ENCODE measurements at regions not wholly inside any gene's neighbourhood (a gene's known extent, or its start where the extent isn't known, plus 50 kb on each side); places are given as distances from the start of the nearest gene placed in this dataset.

DNA sequence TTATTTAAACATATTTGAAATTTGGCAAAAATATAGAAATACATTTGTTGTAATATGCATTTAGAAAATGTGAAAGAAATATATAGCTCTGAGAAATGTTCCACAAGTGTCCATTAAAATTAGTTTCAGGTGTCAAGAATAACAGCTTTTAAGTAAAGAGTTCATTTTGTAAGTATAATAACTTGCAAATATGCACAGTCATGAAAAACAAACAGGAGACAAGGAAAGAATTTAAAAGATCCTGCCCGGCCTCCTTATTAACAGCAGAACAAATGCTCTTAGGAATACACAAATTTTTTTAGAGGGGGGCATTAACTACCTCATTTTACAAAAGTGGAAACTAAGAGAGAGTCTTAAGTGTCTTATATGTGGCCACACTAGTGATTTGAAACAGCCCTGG is 77.7 kb upstream of the DBX2 start:
- H3K27me3 Mint-ChIP-seq (ENCODE audit: low read depth in 2 of 2): peaks cover 9 to 29% of the 10 kb centered on the region in 2 donors
- no peaks in the 10 kb centered on the region for H3K9me3 Mint-ChIP-seq
- H3K9me3 ChIP-seq (ENCODE audit: control insufficient read depth, insufficient read depth, low read length): no peaks in the 10 kb centered on the region
- no peaks in the 10 kb centered on the region for H3K36me3 ChIP-seq (ENCODE audit: control insufficient read depth, insufficient read depth, low read length)
- ATAC-seq (no peak), DNase-seq (no peak)
- no peaks in the 10 kb centered on the region for H3K4me1 ChIP-seq (ENCODE audit: control insufficient read depth, insufficient read depth, low read length)
- no CpG with 5 or more reads among the region's 1 CpG for WGBS (ENCODE audit: insufficient coverage)
- H3K4me1 Mint-ChIP-seq: no peaks in the 10 kb centered on the region
- no peak overlapping the region for H3K27ac Mint-ChIP-seq
- H3K27me3 ChIP-seq (ENCODE audit: control insufficient read depth, insufficient read depth, low read length): peaks cover 6% of the 10 kb centered on the region
- H3K36me3 Mint-ChIP-seq: no peaks in the 10 kb centered on the region
- intact Hi-C loops (cut with micrococcal nuclease): no loop called here
- no peak overlapping the region for H3K4me3 Mint-ChIP-seq
- H3K27ac ChIP-seq (ENCODE audit: low read length): no peak overlapping the region
- H3K4me3 ChIP-seq (ENCODE audit: low read length): no peak overlapping the region
- TF ChIP-seq, protein P1, sequence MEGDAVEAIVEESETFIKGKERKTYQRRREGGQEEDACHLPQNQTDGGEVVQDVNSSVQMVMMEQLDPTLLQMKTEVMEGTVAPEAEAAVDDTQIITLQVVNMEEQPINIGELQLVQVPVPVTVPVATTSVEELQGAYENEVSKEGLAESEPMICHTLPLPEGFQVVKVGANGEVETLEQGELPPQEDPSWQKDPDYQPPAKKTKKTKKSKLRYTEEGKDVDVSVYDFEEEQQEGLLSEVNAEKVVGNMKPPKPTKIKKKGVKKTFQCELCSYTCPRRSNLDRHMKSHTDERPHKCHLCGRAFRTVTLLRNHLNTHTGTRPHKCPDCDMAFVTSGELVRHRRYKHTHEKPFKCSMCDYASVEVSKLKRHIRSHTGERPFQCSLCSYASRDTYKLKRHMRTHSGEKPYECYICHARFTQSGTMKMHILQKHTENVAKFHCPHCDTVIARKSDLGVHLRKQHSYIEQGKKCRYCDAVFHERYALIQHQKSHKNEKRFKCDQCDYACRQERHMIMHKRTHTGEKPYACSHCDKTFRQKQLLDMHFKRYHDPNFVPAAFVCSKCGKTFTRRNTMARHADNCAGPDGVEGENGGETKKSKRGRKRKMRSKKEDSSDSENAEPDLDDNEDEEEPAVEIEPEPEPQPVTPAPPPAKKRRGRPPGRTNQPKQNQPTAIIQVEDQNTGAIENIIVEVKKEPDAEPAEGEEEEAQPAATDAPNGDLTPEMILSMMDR (IDR thresholded peaks at IDR 0.05): no peak

DNA sequence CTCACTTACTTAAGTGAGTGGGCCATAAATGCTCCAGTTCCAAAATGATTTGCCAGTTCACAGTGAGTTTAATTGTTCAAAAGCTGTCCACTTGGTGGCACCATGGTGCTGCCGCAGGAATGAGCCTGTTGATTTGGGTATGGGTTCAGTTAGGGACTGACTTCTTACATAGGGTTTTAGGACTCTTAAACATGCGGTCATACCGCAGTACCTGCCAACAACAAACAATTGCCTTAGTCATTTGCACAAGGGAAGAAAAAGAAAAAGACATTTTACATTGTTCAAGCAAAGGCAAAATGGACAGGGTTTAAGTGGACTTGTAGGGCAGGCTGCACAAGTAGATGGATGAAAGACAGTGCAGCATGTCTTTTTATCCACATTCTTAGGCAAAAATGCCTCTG is 80.0 kb upstream of the DBX2 start:
- Histone ChIP-seq H3K4me3 (ENCODE audit: low read length) (no peak overlapping the region), H3K9me3 (ENCODE audit: control insufficient read depth, insufficient read depth, low read length) (no peaks in the 10 kb centered on the region), H3K36me3 (ENCODE audit: control insufficient read depth, insufficient read depth, low read length) (no peaks in the 10 kb centered on the region), H3K4me1 (ENCODE audit: control insufficient read depth, insufficient read depth, low read length) (no peaks in the 10 kb centered on the region), H3K27ac (ENCODE audit: low read length) (no peak overlapping the region), H3K27me3 (ENCODE audit: control insufficient read depth, insufficient read depth, low read length) (peaks cover 6% of the 10 kb centered on the region)
- intact Hi-C loops (cut with micrococcal nuclease): no loop called here
- DNase-seq: peak in 1 of 2 donors; percentile 53
- peak in 2 of 3 donors; percentile 43 to 59 for ATAC-seq
- Mint-ChIP-seq H3K27ac (no peak overlapping the region), H3K9me3 (no peaks in the 10 kb centered on the region), H3K4me3 (no peak overlapping the region), H3K27me3 (ENCODE audit: low read depth in 2 of 2) (peaks cover 10 to 25% of the 10 kb centered on the region in 2 donors), H3K36me3 (no peaks in the 10 kb centered on the region), H3K4me1 (no peaks in the 10 kb centered on the region)
- TF ChIP-seq, protein P1 (IDR thresholded peaks at IDR 0.05): peak; percentile 12
- WGBS (ENCODE audit: insufficient coverage): 2% methylated on average over 3 of the region's 3 CpGs

DNA sequence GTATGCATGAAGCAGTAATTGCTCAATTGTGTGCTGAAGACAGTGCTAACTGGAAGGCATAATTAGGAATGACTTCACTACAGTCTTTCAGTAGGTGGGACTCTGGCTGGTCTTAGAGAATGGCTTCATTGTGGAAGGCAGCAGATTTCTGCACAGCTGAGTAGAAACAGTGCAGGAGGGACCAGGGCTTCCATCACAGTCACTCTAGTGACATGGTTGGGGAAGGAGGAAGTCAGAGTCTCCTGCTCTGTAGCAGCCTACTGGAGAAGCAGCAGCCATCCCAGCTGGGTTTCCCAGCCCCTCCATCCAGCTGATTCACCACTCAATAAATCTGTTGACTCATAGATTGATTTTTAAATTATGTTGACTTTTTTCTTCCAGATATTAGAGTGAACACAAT is 80.6 kb upstream of the DBX2 start:
- DNase-seq: no peak
- H3K27ac Mint-ChIP-seq: no peak overlapping the region
- H3K4me1 Mint-ChIP-seq: no peaks in the 10 kb centered on the region
- Histone ChIP-seq H3K4me1 (ENCODE audit: control insufficient read depth, insufficient read depth, low read length) (no peaks in the 10 kb centered on the region), H3K27ac (ENCODE audit: low read length) (no peak overlapping the region), H3K4me3 (ENCODE audit: low read length) (no peak overlapping the region), H3K9me3 (ENCODE audit: control insufficient read depth, insufficient read depth, low read length) (no peaks in the 10 kb centered on the region), H3K27me3 (ENCODE audit: control insufficient read depth, insufficient read depth, low read length) (peaks cover 6% of the 10 kb centered on the region), H3K36me3 (ENCODE audit: control insufficient read depth, insufficient read depth, low read length) (no peaks in the 10 kb centered on the region)
- no peaks in the 10 kb centered on the region for H3K9me3 Mint-ChIP-seq
- TF ChIP-seq, protein P1 (IDR thresholded peaks at IDR 0.05): no peak
- no peak for ATAC-seq
- intact Hi-C loops (cut with micrococcal nuclease): no loop called here
- peaks cover 10 to 25% of the 10 kb centered on the region in 2 donors for H3K27me3 Mint-ChIP-seq (ENCODE audit: low read depth in 2 of 2)
- H3K36me3 Mint-ChIP-seq: no peaks in the 10 kb centered on the region
- H3K4me3 Mint-ChIP-seq: no peak overlapping the region

DNA sequence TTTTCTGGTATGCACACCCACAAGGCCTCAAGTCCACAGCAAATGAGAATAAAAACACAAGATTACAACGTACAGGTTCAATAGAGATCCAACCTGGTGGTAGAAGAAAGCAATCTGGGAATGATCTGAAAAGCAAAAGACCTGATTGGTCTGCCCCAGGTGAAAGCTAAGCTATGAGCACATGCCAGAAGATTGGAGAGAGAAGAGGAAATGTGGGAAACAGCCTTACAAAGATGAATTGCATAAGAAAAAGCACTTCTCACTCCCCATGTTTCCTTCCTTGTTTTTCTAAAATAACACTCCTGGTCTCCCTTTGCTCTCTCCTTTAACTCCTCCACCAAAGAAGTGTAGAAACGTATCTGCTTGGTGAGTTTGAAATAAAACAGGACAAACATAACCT is 77.3 kb upstream of the ANO6 start:
- Histone ChIP-seq H3K36me3 (ENCODE audit: control insufficient read depth, insufficient read depth, low read length) (no peaks in the 10 kb centered on the region), H3K9me3 (ENCODE audit: control insufficient read depth, insufficient read depth, low read length) (no peaks in the 10 kb centered on the region), H3K27ac (ENCODE audit: low read length) (no peak overlapping the region), H3K27me3 (ENCODE audit: control insufficient read depth, insufficient read depth, low read length) (no peaks in the 10 kb centered on the region), H3K4me3 (ENCODE audit: low read length) (no peak overlapping the region), H3K4me1 (ENCODE audit: control insufficient read depth, insufficient read depth, low read length) (no peaks in the 10 kb centered on the region)
- TF ChIP-seq, protein P1 (IDR thresholded peaks at IDR 0.05): no peak
- DNase-seq (no peak), ATAC-seq (no peak)
- intact Hi-C loops (cut with micrococcal nuclease): no loop called here
- 56% methylated on average over 2 of the region's 2 CpGs for WGBS (ENCODE audit: insufficient coverage)
- Mint-ChIP-seq H3K36me3 (no peaks in the 10 kb centered on the region), H3K4me1 (no peaks in the 10 kb centered on the region), H3K4me3 (no peak overlapping the region), H3K9me3 (no peaks in the 10 kb centered on the region), H3K27me3 (ENCODE audit: low read depth in 2 of 2) (peaks cover 1 to 10% of the 10 kb centered on the region in 2 donors), H3K27ac (no peak overlapping the region)

All from natural killer cell (primary cell).